ENCODE measurements at regions not wholly inside any gene's neighbourhood (a gene's known extent, or its start where the extent isn't known, plus 50 kb on each side); places are given as distances from the start of the nearest gene placed in this dataset.

DNA sequence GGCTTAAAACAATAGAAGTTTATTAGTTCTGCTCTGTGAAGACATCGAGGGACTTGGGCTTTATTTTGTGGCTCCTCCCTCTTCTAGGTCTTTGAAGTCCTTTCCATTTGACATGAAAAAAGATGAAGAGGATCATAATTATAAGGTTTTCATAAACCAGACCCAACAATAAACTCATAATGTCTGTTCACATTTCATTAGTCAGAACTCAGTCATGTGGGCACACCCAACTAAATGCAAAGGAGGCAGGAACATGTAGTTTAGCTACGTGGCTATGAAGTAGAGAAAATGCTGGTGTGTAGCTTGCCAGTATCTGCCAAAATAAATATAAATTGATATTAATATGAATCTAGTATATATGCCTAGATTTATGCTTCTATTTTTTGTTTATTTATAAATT lies 393.9 kb upstream of the C9orf72 start:
- CTCF ChIA-PET, result no interaction called here
- RAD21 ChIA-PET (ENCODE audit: low non-redundant PET in 1 of 2, low total read pairs in 2 of 2, uncharacterized antibody in 2 of 2, unreplicated experiment in 2 of 2), result no interaction called here

DNA sequence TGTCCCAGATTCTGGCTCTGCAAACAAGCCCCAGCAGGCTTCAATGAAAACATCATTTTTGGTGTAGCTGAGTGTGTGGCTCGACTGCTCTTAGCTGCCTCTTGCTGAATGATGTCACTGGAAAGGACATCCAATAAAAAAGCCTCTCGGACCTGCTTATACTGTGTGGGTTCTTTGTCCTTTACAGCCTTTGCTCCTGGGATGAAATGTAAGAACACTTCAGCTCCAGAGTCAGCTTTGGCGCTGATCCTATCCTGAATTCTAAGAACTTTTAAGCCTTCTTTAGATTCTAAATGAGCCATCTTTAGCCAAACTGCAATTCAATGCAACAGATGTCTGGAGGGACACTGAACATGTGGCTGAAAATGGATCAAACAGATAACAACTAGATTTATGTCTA lies 404.6 kb upstream of the C9orf72 start:
- POLR2A ChIA-PET, result no interaction called here
- TF ChIP-seq RAD21 (IDR thresholded peaks at IDR 0.05; ENCODE audit: low read depth) (no peak), CEBPB (IDR thresholded peaks at IDR 0.05; ENCODE audit: low read depth) (no peak)
- ATAC-seq (no peak), DNase-seq (ENCODE audit: low read depth, low spot score) (no peak)
- H3K36me3 ChIP-seq (ENCODE audit: control insufficient read depth in 1 of 2, insufficient read depth in 2 of 2, low read length in 2 of 2), result no peaks in the 10 kb centered on the region
- no peak overlapping the region for H3K4me3 ChIP-seq (replicated peaks in 1 of 2; ENCODE audit: low read depth in 1 of 2, low read length in 2 of 2)
- H3K27ac ChIP-seq (ENCODE audit: low read depth, low read length), result no peak overlapping the region
- intact Hi-C loops (cut with micrococcal nuclease), result no loop called here
- RAD21 ChIA-PET (ENCODE audit: low non-redundant PET in 1 of 2, low total read pairs in 2 of 2, uncharacterized antibody in 2 of 2, unreplicated experiment in 2 of 2), result no interaction called here
- CTCF ChIA-PET, result no interaction called here
- H3K27me3 ChIP-seq (ENCODE audit: insufficient read depth, low read length), result no peaks in the 10 kb centered on the region
- no peaks in the 10 kb centered on the region; a peak in 2 of 4 replicates for H3K9me3 ChIP-seq (ENCODE audit: control insufficient read depth in 1 of 2, insufficient read depth in 1 of 2, low read depth in 1 of 2, low read length in 2 of 2)
- H3K9ac ChIP-seq (ENCODE audit: low read length), result no peak overlapping the region
- H2AFZ ChIP-seq (ENCODE audit: low read depth, low read length, poor library complexity, severe bottlenecking), result no peak overlapping the region
- no peaks in the 10 kb centered on the region for H3K79me2 ChIP-seq (ENCODE audit: insufficient read depth, low read length)
- no peaks in the 10 kb centered on the region for H3K4me1 ChIP-seq (ENCODE audit: control insufficient read depth in 1 of 2, insufficient read depth in 2 of 2, low read length in 2 of 2)
- H4K20me1 ChIP-seq (ENCODE audit: insufficient read depth), result no peaks in the 10 kb centered on the region
- BruUV-seq (replicated peaks), result no TSS peak
- no peaks in the 10 kb centered on the region for H3K9me2 ChIP-seq (ENCODE audit: insufficient read depth)
- H3K4me2 ChIP-seq (ENCODE audit: low read length), result no peak overlapping the region

More for the DNA sequence above, 393.9 kb upstream of the C9orf72 start:
- Histone ChIP-seq H4K20me1 (ENCODE audit: insufficient read depth) (no peaks in the 10 kb centered on the region), H3K9ac (ENCODE audit: low read length) (no peak overlapping the region), H2AFZ (ENCODE audit: low read depth, low read length, poor library complexity, severe bottlenecking) (no peak overlapping the region), H3K36me3 (ENCODE audit: control insufficient read depth in 1 of 2, insufficient read depth in 2 of 2, low read length in 2 of 2) (no peaks in the 10 kb centered on the region), H3K4me2 (ENCODE audit: low read length) (no peak overlapping the region), H3K4me3 (replicated peaks in 1 of 2; ENCODE audit: low read depth in 1 of 2, low read length in 2 of 2) (no peak overlapping the region), H3K9me3 (ENCODE audit: control insufficient read depth in 1 of 2, insufficient read depth in 1 of 2, low read depth in 1 of 2, low read length in 2 of 2) (no peaks in the 10 kb centered on the region), H3K27ac (ENCODE audit: low read depth, low read length) (no peak overlapping the region), H3K79me2 (ENCODE audit: insufficient read depth, low read length) (no peaks in the 10 kb centered on the region), H3K9me2 (ENCODE audit: insufficient read depth) (no peaks in the 10 kb centered on the region), H3K27me3 (ENCODE audit: insufficient read depth, low read length) (no peaks in the 10 kb centered on the region), H3K4me1 (ENCODE audit: control insufficient read depth in 1 of 2, insufficient read depth in 2 of 2, low read length in 2 of 2) (no peaks in the 10 kb centered on the region)
- BruUV-seq (replicated peaks), result no TSS peak
- no peak for TF ChIP-seq EGR1 (IDR thresholded peaks at IDR 0.05; ENCODE audit: low read depth)
- intact Hi-C loops (cut with micrococcal nuclease), result no loop called here
- ATAC-seq (no peak), DNase-seq (ENCODE audit: low read depth, low spot score) (no peak)
- POLR2A ChIA-PET, result no interaction called here

DNA sequence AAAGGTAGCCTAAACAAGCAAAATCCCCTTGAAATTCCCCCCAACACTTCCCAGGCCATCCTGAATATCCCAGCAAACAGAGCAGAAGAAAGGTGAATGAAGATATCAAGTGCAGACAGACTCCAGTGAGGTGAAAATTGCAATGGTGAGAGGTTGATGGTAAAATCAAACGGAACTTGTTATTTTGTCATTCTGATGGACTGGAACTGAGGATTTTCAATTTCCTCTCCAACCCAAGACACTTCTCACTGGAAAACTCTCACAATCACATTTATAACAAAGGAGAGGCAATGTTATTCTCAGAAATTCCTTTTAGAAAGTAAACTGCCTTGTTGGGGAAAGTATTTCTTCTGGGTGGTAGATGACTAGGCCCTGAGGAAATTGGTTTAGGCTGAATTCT lies 412.4 kb upstream of the C9orf72 start:
- H3K4me2 ChIP-seq (ENCODE audit: low read length), result no peak overlapping the region
- DNase-seq (ENCODE audit: low read depth, low spot score) (no peak), ATAC-seq (no peak)
- peaks cover 0 to 4% of the 10 kb centered on the region in 2 experiments; a peak in 1 of 4 replicates for H3K9me3 ChIP-seq (ENCODE audit: control insufficient read depth in 1 of 2, insufficient read depth in 1 of 2, low read depth in 1 of 2, low read length in 2 of 2)
- no peaks in the 10 kb centered on the region for H3K4me1 ChIP-seq (ENCODE audit: control insufficient read depth in 1 of 2, insufficient read depth in 2 of 2, low read length in 2 of 2)
- H3K4me3 ChIP-seq (replicated peaks in 1 of 2; ENCODE audit: low read depth in 1 of 2, low read length in 2 of 2), result no peak overlapping the region
- no peaks in the 10 kb centered on the region for H3K36me3 ChIP-seq (ENCODE audit: control insufficient read depth in 1 of 2, insufficient read depth in 2 of 2, low read length in 2 of 2)
- no peak overlapping the region for H3K27ac ChIP-seq (ENCODE audit: low read depth, low read length)
- no peaks in the 10 kb centered on the region for H4K20me1 ChIP-seq (ENCODE audit: insufficient read depth)
- CTCF ChIA-PET, result no interaction called here
- no peak overlapping the region for H3K9ac ChIP-seq (ENCODE audit: low read length)
- RAD21 ChIA-PET (ENCODE audit: low non-redundant PET in 1 of 2, low total read pairs in 2 of 2, uncharacterized antibody in 2 of 2, unreplicated experiment in 2 of 2), result no interaction called here
- intact Hi-C loops (cut with micrococcal nuclease), result no loop called here
- H3K79me2 ChIP-seq (ENCODE audit: insufficient read depth, low read length), result no peaks in the 10 kb centered on the region
- H3K27me3 ChIP-seq (ENCODE audit: insufficient read depth, low read length), result no peaks in the 10 kb centered on the region
- no TSS peak for BruUV-seq (replicated peaks)
- H3K9me2 ChIP-seq (ENCODE audit: insufficient read depth), result no peaks in the 10 kb centered on the region
- no peak overlapping the region for H2AFZ ChIP-seq (ENCODE audit: low read depth, low read length, poor library complexity, severe bottlenecking)
- POLR2A ChIA-PET, result no interaction called here
- TF ChIP-seq JUND (IDR thresholded peaks at IDR 0.05) (no peak), ZNF274 (IDR thresholded peaks at IDR 0.05; ENCODE audit: low read depth, low read length) (no peak), POLR2AphosphoS5 (IDR thresholded peaks at IDR 0.05; ENCODE audit: low read depth, low read length) (no peak), CBX3 (IDR thresholded peaks at IDR 0.05; ENCODE audit: low read depth) (no peak), POLR2A (IDR thresholded peaks at IDR 0.05; ENCODE audit: borderline replicate concordance, extremely low read depth, insufficient read depth, insufficient read length) (no peak), EGR1 (IDR thresholded peaks at IDR 0.05; ENCODE audit: low read depth) (no peak), SRF (IDR thresholded peaks at IDR 0.05; ENCODE audit: low read depth) (no peak), EZH2 (IDR thresholded peaks at IDR 0.05) (no peak), YY1 (IDR thresholded peaks at IDR 0.05; ENCODE audit: extremely low read depth, insufficient replicate concordance, low read depth, low read length) (no peak), FOSL1 (IDR thresholded peaks at IDR 0.05; ENCODE audit: low read depth) (no peak)
- TF ChIP-seq, protein P1, sequence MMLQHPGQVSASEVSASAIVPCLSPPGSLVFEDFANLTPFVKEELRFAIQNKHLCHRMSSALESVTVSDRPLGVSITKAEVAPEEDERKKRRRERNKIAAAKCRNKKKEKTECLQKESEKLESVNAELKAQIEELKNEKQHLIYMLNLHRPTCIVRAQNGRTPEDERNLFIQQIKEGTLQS (IDR thresholded peaks at IDR 0.05), result no peak
- TF ChIP-seq, protein P2, sequence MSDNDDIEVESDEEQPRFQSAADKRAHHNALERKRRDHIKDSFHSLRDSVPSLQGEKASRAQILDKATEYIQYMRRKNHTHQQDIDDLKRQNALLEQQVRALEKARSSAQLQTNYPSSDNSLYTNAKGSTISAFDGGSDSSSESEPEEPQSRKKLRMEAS (IDR thresholded peaks at IDR 0.05), result no peak
- TF ChIP-seq, protein P3, sequence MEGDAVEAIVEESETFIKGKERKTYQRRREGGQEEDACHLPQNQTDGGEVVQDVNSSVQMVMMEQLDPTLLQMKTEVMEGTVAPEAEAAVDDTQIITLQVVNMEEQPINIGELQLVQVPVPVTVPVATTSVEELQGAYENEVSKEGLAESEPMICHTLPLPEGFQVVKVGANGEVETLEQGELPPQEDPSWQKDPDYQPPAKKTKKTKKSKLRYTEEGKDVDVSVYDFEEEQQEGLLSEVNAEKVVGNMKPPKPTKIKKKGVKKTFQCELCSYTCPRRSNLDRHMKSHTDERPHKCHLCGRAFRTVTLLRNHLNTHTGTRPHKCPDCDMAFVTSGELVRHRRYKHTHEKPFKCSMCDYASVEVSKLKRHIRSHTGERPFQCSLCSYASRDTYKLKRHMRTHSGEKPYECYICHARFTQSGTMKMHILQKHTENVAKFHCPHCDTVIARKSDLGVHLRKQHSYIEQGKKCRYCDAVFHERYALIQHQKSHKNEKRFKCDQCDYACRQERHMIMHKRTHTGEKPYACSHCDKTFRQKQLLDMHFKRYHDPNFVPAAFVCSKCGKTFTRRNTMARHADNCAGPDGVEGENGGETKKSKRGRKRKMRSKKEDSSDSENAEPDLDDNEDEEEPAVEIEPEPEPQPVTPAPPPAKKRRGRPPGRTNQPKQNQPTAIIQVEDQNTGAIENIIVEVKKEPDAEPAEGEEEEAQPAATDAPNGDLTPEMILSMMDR (IDR thresholded peaks at IDR 0.05 in 2 of 3, conservative IDR thresholded peaks at IDR 0.05 in 1 of 3; ENCODE audit: borderline replicate concordance in 1 of 3, insufficient read depth in 1 of 3, low read depth in 2 of 3, low read length in 2 of 3), result no peak
